GM21367 (cell line): ENCODE measurements at regions not wholly inside any gene's neighbourhood (a gene's known extent, or its start where the extent isn't known, plus 50 kb on each side); places are given as distances from the start of the nearest gene placed in this dataset.

Experiments
- ATAC-seq: cut with Tn5 transposase; IDR thresholded peaks from one replicate; pipeline ENCODE4 v1.9.1; 2021; ENCODE audit not compliant: unreplicated experiment

GRCh38 chr16:73545290-73545689, 497.4 kb upstream of the ZFHX3 start:
- ATAC-seq, result no peak

- ATAC-seq, result no peak
Measured at GRCh38 chr16:73544826-73545225, 496.9 kb upstream of the ZFHX3 start.

- ATAC-seq, result no peak
Measured at GRCh38 chr16:73543970-73544599, 496.2 kb upstream of the ZFHX3 start.

- ATAC-seq, result no peak
Measured at GRCh38 chr16:73543331-73543969, 495.5 kb upstream of the ZFHX3 start.

GRCh38 chr16:73542885-73543284, 495.0 kb upstream of the ZFHX3 start:
- no peak for ATAC-seq

- no peak for ATAC-seq
Measured at GRCh38 chr16:73537921-73538320, 490.0 kb upstream of the ZFHX3 start.

- no peak for ATAC-seq
Measured at GRCh38 chr16:73536931-73537330, 489.0 kb upstream of the ZFHX3 start.

GRCh38 chr16:73531021-73531420, 483.1 kb upstream of the ZFHX3 start:
- no peak for ATAC-seq

GRCh38 chr16:73530529-73530928, 482.6 kb upstream of the ZFHX3 start:
- ATAC-seq, result no peak

GRCh38 chr16:73529303-73530012, 481.5 kb upstream of the ZFHX3 start:
- ATAC-seq, result no peak

- no peak for ATAC-seq
Measured at GRCh38 chr16:73527187-73527586, 479.3 kb upstream of the ZFHX3 start.

GRCh38 chr16:73526011-73526804, 478.3 kb upstream of the ZFHX3 start:
- ATAC-seq, result no peak

GRCh38 chr16:73523209-73523608, 475.3 kb upstream of the ZFHX3 start:
- no peak for ATAC-seq

GRCh38 chr16:73521499-73521898, 473.6 kb upstream of the ZFHX3 start:
- no peak for ATAC-seq

GRCh38 chr16:73515616-73516015, 467.7 kb upstream of the ZFHX3 start:
- ATAC-seq, result no peak

- ATAC-seq, result no peak
Measured at GRCh38 chr16:73510852-73511251, 462.9 kb upstream of the ZFHX3 start.

GRCh38 chr16:73506568-73507056, 458.7 kb upstream of the ZFHX3 start:
- ATAC-seq, result no peak

GRCh38 chr16:73505577-73505976, 457.6 kb upstream of the ZFHX3 start:
- ATAC-seq, result no peak

- ATAC-seq, result no peak
Measured at GRCh38 chr16:73504591-73505575, 457.0 kb upstream of the ZFHX3 start.

- no peak for ATAC-seq
Measured at GRCh38 chr16:73503093-73503492, 455.2 kb upstream of the ZFHX3 start.
